Left ventricle myocardium superior (tissue), 1 donor: ENCODE measurements at regions not wholly inside any gene's neighbourhood (a gene's known extent, or its start where the extent isn't known, plus 50 kb on each side); places are given as distances from the start of the nearest gene placed in this dataset.

Experiments used
- ATAC-seq: fragments of 200-7000 bp; cut with Tn5 transposase; one replicate; pipeline ENCODE4 v1.9.1; 2020; ENCODE audit warnings: mild to moderate bottlenecking, moderate library complexity
- DNase-seq: peaks from one replicate; pipeline ENCODE4 v3.0.0-alpha.2; 2020
- intact Hi-C: fragments of 100-400 bp; cut with micrococcal nuclease; formaldehyde crosslinking; loops from one replicate; pipeline ENCODE4 v1.11.0; 2022
- donor health status: DM: no; HTN: yes; CAD: no; lungs with severe emphysema.

DNA sequence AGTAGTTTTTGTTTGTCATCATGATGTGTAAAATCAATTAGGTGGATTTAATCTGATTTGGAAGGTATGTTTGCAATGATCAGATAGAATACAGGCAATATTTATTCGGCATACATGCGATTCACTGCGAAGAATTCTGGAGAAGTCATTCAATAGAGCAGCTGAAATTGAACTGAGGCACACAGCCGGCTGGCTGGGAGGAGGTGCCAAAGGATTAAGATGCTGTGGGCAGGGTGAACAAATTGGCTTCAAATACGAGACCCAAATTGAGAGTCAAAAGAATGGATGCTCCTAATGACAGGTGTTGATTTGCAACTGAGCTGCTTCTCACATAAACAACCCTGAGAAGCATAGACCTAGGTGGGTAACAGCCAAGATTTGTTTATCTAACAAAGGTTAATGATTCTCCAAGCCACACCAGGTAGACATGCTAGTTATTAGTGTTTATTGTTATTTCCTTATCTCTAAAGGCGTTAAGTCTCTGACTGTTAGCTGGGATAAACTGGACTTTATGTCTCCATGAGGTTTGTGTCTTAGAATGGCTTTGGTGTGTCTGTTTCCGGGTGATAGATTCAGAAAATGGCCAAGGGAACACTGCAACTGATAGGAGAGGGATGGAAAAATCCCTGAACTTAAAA lies 55.3 kb upstream of the CLINT1 start:
- intact Hi-C loops: no loop called here
- no peak for DNase-seq
- ATAC-seq: no peak

DNA sequence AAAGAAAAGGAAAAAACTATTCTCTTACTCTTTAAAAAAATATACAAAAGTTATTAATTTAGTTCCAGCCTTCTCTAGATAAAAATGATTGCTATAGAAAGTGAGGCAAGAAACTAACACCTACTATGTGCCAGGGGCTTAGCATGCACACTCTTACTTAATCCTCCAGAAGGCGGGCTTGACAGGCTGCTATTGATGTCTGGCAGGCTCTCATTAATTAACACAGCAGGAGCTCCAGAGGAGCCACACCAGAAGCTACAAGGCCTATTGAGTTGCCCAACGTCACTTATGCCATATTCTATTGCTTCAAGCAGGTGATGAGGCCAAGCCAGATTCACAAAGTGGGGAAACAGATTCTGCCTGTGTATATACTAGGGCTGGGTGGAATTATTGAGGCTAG lies 54.6 kb upstream of the CLINT1 start:
- no peak for ATAC-seq
- intact Hi-C loops: no loop called here
- DNase-seq: no peak

DNA sequence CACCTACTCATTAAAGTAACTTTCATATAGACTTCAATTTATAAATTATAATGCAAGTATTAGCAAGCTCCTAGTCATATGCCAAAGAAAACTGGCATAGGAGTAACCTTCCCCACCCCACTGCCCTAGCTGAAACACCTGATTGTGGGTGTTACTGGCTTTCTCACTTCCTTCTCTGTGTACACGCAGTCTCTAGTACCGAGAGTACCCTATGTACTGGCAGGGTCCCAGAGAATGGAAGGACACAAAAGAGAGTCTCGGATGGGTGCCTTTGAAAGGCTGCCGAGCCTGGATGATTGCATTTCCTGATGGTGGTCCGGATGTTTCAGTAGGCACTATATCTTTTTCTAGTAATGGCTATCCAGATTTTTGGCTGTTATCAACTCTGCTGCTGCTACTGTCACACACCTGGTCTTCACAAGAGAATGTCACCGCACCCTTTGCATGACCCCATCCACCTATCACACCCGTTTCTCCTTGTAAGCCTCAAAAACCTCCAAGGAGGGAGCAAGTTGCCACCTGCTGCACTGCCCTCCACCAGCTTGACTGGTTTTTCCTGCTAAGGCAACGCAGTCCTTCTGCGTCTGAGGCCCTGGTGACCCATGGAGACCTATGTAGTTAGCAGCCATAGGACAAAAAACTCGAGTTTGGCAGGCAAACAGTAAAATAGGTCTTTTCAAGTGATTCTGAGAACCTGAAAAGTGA lies 53.8 kb upstream of the CLINT1 start:
- ATAC-seq (peak; percentile 31), DNase-seq (no peak)
- intact Hi-C loops: no loop called here

DNA sequence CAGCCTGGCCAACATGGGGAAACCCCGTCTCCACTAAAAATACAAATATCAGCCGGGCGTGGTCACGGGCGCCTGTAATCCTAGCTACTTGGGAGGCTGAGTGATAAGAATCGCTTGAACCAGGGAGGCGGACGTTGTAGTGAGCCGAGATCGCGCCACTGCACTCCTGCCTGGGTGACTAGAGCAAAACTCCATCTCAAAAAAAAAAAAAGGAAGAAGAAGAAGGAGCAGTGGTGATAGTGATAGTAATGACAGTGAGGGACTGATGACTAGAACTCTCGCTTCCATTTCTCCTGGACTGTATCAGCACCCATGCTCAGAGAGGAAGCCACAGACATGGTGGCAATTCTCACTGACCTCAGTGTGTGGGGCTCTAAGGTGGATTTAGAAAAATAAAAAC lies 52.6 kb upstream of the CLINT1 start:
- intact Hi-C loops: no loop called here
- ATAC-seq (no peak), DNase-seq (no peak)
